K562 (cell line): ENCODE measurements at regions not wholly inside any gene's neighbourhood (a gene's known extent, or its start where the extent isn't known, plus 50 kb on each side); places are given as distances from the start of the nearest gene placed in this dataset.

Source experiments
- ATAC-seq: fragments of 200-7000 bp; cut with Tn5 transposase; 3 replicates; pipeline ENCODE4 v1.9.1; 2020; ENCODE audit warnings: moderate library complexity
- BruUV-seq: library from RNA; stranded (reverse); fragments of 400-500 nt; replicated peaks from 2 replicates; lab custom pipeline; 2021; lab: Mats Ljungman, UMichigan
- CTCF ChIA-PET: fragments of 300-600 bp; formaldehyde crosslinking; extraction: SDS; loops from one replicate; lab custom pipeline; 2021; ENCODE audit warnings: low intra/inter-chr PET ratio; lab: Yijun Ruan, JAX
- POLR2A ChIA-PET: fragments of 300-600, 350-650 bp; sonication (Branson Sonifier 250); formaldehyde crosslinking; extraction: SDS; loops from one replicate; lab custom pipeline; 2021; ENCODE audit warnings: antibody characterized with exemption, inconsistent platforms; lab: Yijun Ruan, JAX
- DNase-seq, 4 experiments: peaks; one replicate each; pipeline versions ENCODE4 v3.0.0 to v3.0.0-alpha.2; 2011 to 2018; ENCODE audit warnings: low spot score in 3 of 4, mixed read lengths in 3 of 4; ENCODE audit errors: extremely low read depth in 1 of 4
- FAIRE-seq: peaks from 2 replicates; lab custom pipeline; 2011; peaks lifted over from hg19 to GRCh38; lab: Jason Lieb, UNC
- H2AFZ ChIP-seq: 2 replicates; pipeline ENCODE4 v1.6.0; 2011; ENCODE audit warnings: low read depth, low read length, control low read depth, inconsistent platforms
- H3K27ac ChIP-seq: fragments of 200-600 bp; 3 replicates; pipeline ENCODE4 v1.8.0; 2011; ENCODE audit warnings: low read depth, mild to moderate bottlenecking, control low read depth, inconsistent platforms, low read length, moderate library complexity, mixed read lengths; ENCODE audit errors: extremely low read depth
- H3K27me3 ChIP-seq, 2 experiments: fragments of 300-600 bp in 1 of 2; 2 replicates in 1 of 2; 3 replicates in 1 of 2; pipeline versions ENCODE4 v1.6.0 to v1.8.0; 2011; ENCODE audit warnings: inconsistent platforms in 2 of 2, low read length in 2 of 2, mild to moderate bottlenecking in 1 of 2, mixed read lengths in 1 of 2, moderate library complexity in 1 of 2; ENCODE audit not compliant: control insufficient read depth in 2 of 2, insufficient read depth in 2 of 2
- H3K36me3 ChIP-seq: fragments of 300-600 bp; 3 replicates; pipeline ENCODE4 v1.8.0; 2011; ENCODE audit warnings: mild to moderate bottlenecking, low read length, inconsistent platforms; ENCODE audit not compliant: control insufficient read depth, insufficient read depth
- H3K4me1 ChIP-seq, 2 experiments: fragments of 200-600 bp in 1 of 2; replicated peaks in 1 of 2; 2 replicates in 1 of 2; 3 replicates in 1 of 2; pipeline versions ENCODE4 v1.5.1 to v1.8.0; 2011; ENCODE audit warnings: inconsistent platforms in 2 of 2, low read length in 2 of 2, mild to moderate bottlenecking in 1 of 2, mixed read lengths in 1 of 2, moderate library complexity in 1 of 2; ENCODE audit not compliant: control insufficient read depth in 2 of 2, insufficient read depth in 2 of 2
- H3K4me2 ChIP-seq: 2 replicates; pipeline ENCODE4 v1.6.1; 2011; ENCODE audit warnings: low read length, control low read depth, inconsistent platforms, mixed read lengths; ENCODE audit not compliant: insufficient read depth
- H3K4me3 ChIP-seq: fragments of 200-600 bp; sonication (generic), shearing (Covaris generic); 2 replicates; pipeline ENCODE4 v1.5.1; 2016; ENCODE audit warnings: control low read depth, inconsistent platforms
- H3K79me2 ChIP-seq: fragments of 200-600 bp; 3 replicates; pipeline ENCODE4 v1.8.0; 2011; ENCODE audit warnings: low read length, inconsistent platforms; ENCODE audit not compliant: control insufficient read depth, insufficient read depth
- H3K9ac ChIP-seq, 2 experiments: 2 replicates each; pipeline versions ENCODE4 v1.6.0 to v1.6.1; 2011; ENCODE audit warnings: low read depth in 2 of 2, low read length in 2 of 2, control low read depth in 1 of 2, inconsistent platforms in 1 of 2, mild to moderate bottlenecking in 1 of 2, mixed read lengths in 1 of 2; ENCODE audit not compliant: insufficient read depth in 1 of 2
- H3K9me1 ChIP-seq: one replicate; pipeline ENCODE4 v1.6.0; 2011; ENCODE audit warnings: inconsistent platforms, mild to moderate bottlenecking, low read length, moderate library complexity; ENCODE audit not compliant: control insufficient read depth, insufficient read depth
- H3K9me3 ChIP-seq: replicated peaks from 2 replicates; pipeline ENCODE4 v1.5.1; 2011; ENCODE audit warnings: low read depth, low read length, inconsistent platforms; ENCODE audit not compliant: control insufficient read depth, insufficient read depth
- H4K20me1 ChIP-seq: replicated peaks from 2 replicates; pipeline ENCODE4 v1.6.1; 2011; ENCODE audit warnings: low read length, inconsistent platforms, mixed read lengths; ENCODE audit not compliant: control insufficient read depth, insufficient read depth
- CAMTA2 ChIP-seq: fragments of 250-450 bp; sonication (Bioruptor Pico); conservative IDR thresholded peaks from 2 replicates; pipeline ENCODE4 v1.5.1; 2022
- DPF2 ChIP-seq: fragments of 450-650 bp; IDR thresholded peaks from 2 replicates; pipeline ENCODE4 v1.6.1; 2016
- FOXJ3 ChIP-seq: sonication (generic); formaldehyde crosslinking; IDR thresholded peaks from 2 replicates; pipeline ENCODE4 v1.4.0; 2020; ENCODE audit warnings: mild to moderate bottlenecking, missing genetic modification reagents
- HMGN3 ChIP-seq: IDR thresholded peaks from 2 replicates; pipeline ENCODE4 v1.6.1; 2011; ENCODE audit warnings: borderline replicate concordance, low read depth, mild to moderate bottlenecking, mixed read lengths, low read length; ENCODE audit not compliant: insufficient read length; ENCODE audit errors: extremely low read depth
- HSF4 ChIP-seq: fragments of 250-450 bp; sonication (Bioruptor Pico); IDR thresholded peaks from 2 replicates; pipeline ENCODE4 v2.1.2; 2022; ENCODE audit warnings: mild to moderate bottlenecking, moderate library complexity, borderline replicate concordance
- MXD1 ChIP-seq: fragments of 250-450 bp; sonication (Bioruptor Pico); IDR thresholded peaks from 2 replicates; pipeline ENCODE4 v1.8.0; 2021; ENCODE audit warnings: borderline replicate concordance, mild to moderate bottlenecking, moderate library complexity; ENCODE audit not compliant: poor library complexity, severe bottlenecking
- RAD21 ChIP-seq, 2 experiments: fragments of 250-450 bp in 1 of 2; fragments of 450-650 bp in 1 of 2; sonication (Bioruptor Pico) in 1 of 2; formaldehyde crosslinking in 1 of 2; IDR thresholded peaks in 1 of 2; conservative IDR thresholded peaks in 1 of 2; 2 replicates each; pipeline versions ENCODE4 v1.4.0 to v1.8.0; 2020 to 2022; ENCODE audit warnings: mild to moderate bottlenecking in 2 of 2, moderate library complexity in 1 of 2
- WHSC1 ChIP-seq: IDR thresholded peaks from one replicate; pipeline ENCODE4 v1.6.1; 2012; ENCODE audit warnings: low read length, control low read depth, inconsistent platforms
- ZBTB17 ChIP-seq: fragments of 450-650 bp; formaldehyde crosslinking; IDR thresholded peaks from 2 replicates; pipeline ENCODE4 v1.4.0; 2020; ENCODE audit warnings: mild to moderate bottlenecking
- ZBTB43 ChIP-seq: sonication (generic); formaldehyde crosslinking; IDR thresholded peaks from 2 replicates; pipeline ENCODE4 v1.8.0; 2023; ENCODE audit warnings: mild to moderate bottlenecking, missing genetic modification reagents
- ZKSCAN1 ChIP-seq: fragments of 150-350 bp; IDR thresholded peaks from 2 replicates; pipeline ENCODE4 v1.6.1; 2016; ENCODE audit warnings: low read depth, low read length
- ZNF217 ChIP-seq: sonication (generic); formaldehyde crosslinking; IDR thresholded peaks from 2 replicates; pipeline ENCODE4 v1.8.0; 2022; ENCODE audit warnings: mild to moderate bottlenecking, missing genetic modification reagents
- ZNF766 ChIP-seq: fragments of 200-800 bp; sonication (Bioruptor generic); conservative IDR thresholded peaks from 2 replicates; pipeline ENCODE4 v1.6.1; 2016; ENCODE audit warnings: missing genetic modification characterization, missing compliant biosample characterization
- ZNF778 ChIP-seq: fragments of 450-650 bp; formaldehyde crosslinking; IDR thresholded peaks from 2 replicates; pipeline ENCODE4 v1.4.0; 2020; ENCODE audit warnings: mild to moderate bottlenecking, moderate library complexity
- WGBS: fragments of 100-300 bp; shearing (Covaris generic); methylation state at CpG from one replicate; pipeline ENCODE4 v1.1.6; 2016; ENCODE audit warnings: low coverage, mixed read lengths; ENCODE audit not compliant: insufficient coverage; ENCODE audit errors: missing lambda C conversion rate; 5-methylcytosine and 5-hydroxymethylcytosine counted together
- in situ Hi-C: fragments of 300-500 bp; cut with MboI; formaldehyde crosslinking; loops from 4 replicates; pipeline ENCODE4 v1.15.0; 2018; ENCODE audit warnings: inconsistent platforms, mixed read lengths
- intact Hi-C: fragments of 100-400 bp; cut with micrococcal nuclease; formaldehyde crosslinking; loops from 2 replicates; pipeline ENCODE4 v1.14.2; 2022
- TF ChIP-seq, protein P1 (sequence below): IDR thresholded peaks from 2 replicates; pipeline ENCODE4 v1.6.1; 2011; ENCODE audit warnings: borderline replicate concordance, low read depth, mild to moderate bottlenecking, moderate library complexity, low read length; ENCODE audit not compliant: insufficient read depth, poor library complexity, severe bottlenecking

DNA sequence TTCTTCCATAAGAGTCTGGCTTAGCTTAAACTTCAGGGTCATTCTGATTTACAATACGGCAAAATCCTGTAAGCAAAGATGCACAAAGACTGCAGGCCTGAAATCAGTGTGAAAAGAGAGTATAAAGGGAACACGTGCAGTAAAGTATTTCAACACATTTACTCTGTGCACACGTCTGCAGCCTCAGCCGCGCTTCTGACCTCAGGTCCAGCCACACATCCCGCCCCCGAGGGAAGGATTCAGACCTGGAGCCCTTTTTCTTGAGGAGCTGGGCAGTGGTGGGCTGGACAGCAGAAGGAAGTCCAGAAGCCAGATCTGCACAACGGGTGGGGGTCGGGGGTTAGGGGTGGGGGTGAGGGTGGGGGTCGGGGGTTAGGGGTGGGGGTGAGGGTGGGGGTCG is 58.9 kb upstream of the FAM20C start:
- Histone ChIP-seq H3K9me3 (no peaks in the 10 kb centered on the region), H3K36me3 (no peaks in the 10 kb centered on the region), H3K4me3 (no peak overlapping the region), H3K27me3 (peaks cover 43 to 68% of the 10 kb centered on the region in 2 experiments), H3K9ac (no peak overlapping the region), H3K4me2 (no peak overlapping the region), H4K20me1 (peaks cover 10% of the 10 kb centered on the region), H2AFZ (no peak overlapping the region), H3K27ac (no peak overlapping the region), H3K9me1 (peaks cover 5% of the 10 kb centered on the region), H3K79me2 (no peaks in the 10 kb centered on the region), H3K4me1 (peaks cover 0 to 5% of the 10 kb centered on the region in 2 experiments; a peak in 1 of 5 replicates)
- TF ChIP-seq HMGN3, result no peak
- TF ChIP-seq CAMTA2, result no peak
- TF ChIP-seq FOXJ3 (CRISPR knock-in tag), result no peak
- no peak for TF ChIP-seq ZKSCAN1
- TF ChIP-seq ZBTB17 (CRISPR knock-in tag), result no peak
- no peak for TF ChIP-seq RAD21 (CRISPR knock-in tag; conservative IDR thresholded peaks at IDR 0.05 in 1 of 2, IDR thresholded peaks at IDR 0.05 in 1 of 2)
- no peak for TF ChIP-seq ZNF766
- TF ChIP-seq MXD1 (CRISPR knock-in tag), result no peak
- no peak for TF ChIP-seq ZBTB43
- no peak for TF ChIP-seq WHSC1
- TF ChIP-seq ZNF217 (CRISPR knock-in tag), result no peak
- no peak for TF ChIP-seq HSF4 (CRISPR knock-in tag)
- TF ChIP-seq, protein P1, sequence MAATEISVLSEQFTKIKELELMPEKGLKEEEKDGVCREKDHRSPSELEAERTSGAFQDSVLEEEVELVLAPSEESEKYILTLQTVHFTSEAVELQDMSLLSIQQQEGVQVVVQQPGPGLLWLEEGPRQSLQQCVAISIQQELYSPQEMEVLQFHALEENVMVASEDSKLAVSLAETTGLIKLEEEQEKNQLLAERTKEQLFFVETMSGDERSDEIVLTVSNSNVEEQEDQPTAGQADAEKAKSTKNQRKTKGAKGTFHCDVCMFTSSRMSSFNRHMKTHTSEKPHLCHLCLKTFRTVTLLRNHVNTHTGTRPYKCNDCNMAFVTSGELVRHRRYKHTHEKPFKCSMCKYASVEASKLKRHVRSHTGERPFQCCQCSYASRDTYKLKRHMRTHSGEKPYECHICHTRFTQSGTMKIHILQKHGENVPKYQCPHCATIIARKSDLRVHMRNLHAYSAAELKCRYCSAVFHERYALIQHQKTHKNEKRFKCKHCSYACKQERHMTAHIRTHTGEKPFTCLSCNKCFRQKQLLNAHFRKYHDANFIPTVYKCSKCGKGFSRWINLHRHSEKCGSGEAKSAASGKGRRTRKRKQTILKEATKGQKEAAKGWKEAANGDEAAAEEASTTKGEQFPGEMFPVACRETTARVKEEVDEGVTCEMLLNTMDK, result no peak
- TF ChIP-seq ZNF778, result no peak
- TF ChIP-seq DPF2, result no peak
- intact Hi-C loops, result no loop called here
- POLR2A ChIA-PET, result no interaction called here
- FAIRE-seq (no peak), DNase-seq (no peak), ATAC-seq (no peak)
- in situ Hi-C loops, result no loop called here
- CTCF ChIA-PET, result no interaction called here
- no TSS peak for BruUV-seq
- WGBS, result 3% methylated on average over 9 of the region's 11 CpGs
